ENCODE measurements at regions not wholly inside any gene's neighbourhood (a gene's known extent, or its start where the extent isn't known, plus 50 kb on each side); places are given as distances from the start of the nearest gene placed in this dataset.

DNA sequence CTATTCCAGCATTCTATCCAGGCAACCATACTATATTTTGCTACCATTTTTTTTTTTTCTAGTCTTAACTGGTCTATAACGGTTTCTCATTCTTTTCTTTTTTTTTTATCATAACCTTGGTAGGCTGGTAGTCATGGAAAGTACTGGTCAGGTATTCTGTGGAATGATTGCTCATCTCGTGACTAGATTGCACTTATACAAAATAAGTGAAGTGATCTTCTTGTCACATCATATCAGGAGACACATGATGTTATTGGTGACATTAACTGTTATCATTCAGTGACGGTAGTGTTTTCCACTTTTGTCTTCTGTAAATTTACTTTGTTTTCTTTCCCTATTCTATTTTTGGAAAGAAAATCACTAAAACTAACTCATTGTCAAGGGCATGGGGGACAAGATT lies 239.3 kb upstream of the SLITRK6 start:
- no peak for TF ChIP-seq POLR2AphosphoS5 (IDR thresholded peaks at IDR 0.05; ENCODE audit: low read depth, low read length)
- TF ChIP-seq POLR2A (IDR thresholded peaks at IDR 0.05; ENCODE audit: low read depth, low read length), result no peak
- TF ChIP-seq TAF1 (IDR thresholded peaks at IDR 0.05; ENCODE audit: low read depth, low read length), result no peak

Measured in GM12891 (cell line).